IMR-90 (cell line): ENCODE measurements at regions not wholly inside any gene's neighbourhood (a gene's known extent, or its start where the extent isn't known, plus 50 kb on each side); places are given as distances from the start of the nearest gene placed in this dataset.

Experiments used
- ATAC-seq: fragments of 200-7000 bp; cut with Tn5 transposase; 2 replicates; pipeline ENCODE4 v1.9.1; 2020; ENCODE audit warnings: low read depth, mild to moderate bottlenecking, moderate library complexity
- BruUV-seq: library from RNA; stranded (reverse); fragments of 400-500 nt; replicated peaks from 2 replicates; lab custom pipeline; 2021; lab: Mats Ljungman, UMichigan
- CTCF ChIA-PET: fragments of 300-600 bp; formaldehyde crosslinking; extraction: SDS; loops from one replicate; lab custom pipeline; 2021; ENCODE audit warnings: antibody characterized with exemption; lab: Yijun Ruan, JAX
- POLR2A ChIA-PET: fragments of 300-600 bp; sonication (Branson Sonifier 250); formaldehyde crosslinking; loops from one replicate; lab custom pipeline; 2022; ENCODE audit warnings: antibody characterized with exemption; ENCODE audit not compliant: unreplicated experiment; lab: Charles Lee
- DNase-seq: peaks from one replicate; pipeline ENCODE4 v3.0.0; 2013
- H2AFZ ChIP-seq: replicated peaks from 2 replicates; pipeline ENCODE3; 2013; ENCODE audit warnings: low read length, mild to moderate bottlenecking; ENCODE audit not compliant: poor library complexity
- H2AK5ac ChIP-seq: 2 replicates; pipeline ENCODE4 v1.6.1; 2013; ENCODE audit warnings: low read depth, low read length, inconsistent platforms
- H2AK9ac ChIP-seq: replicated peaks from 2 replicates; pipeline ENCODE3; 2013; ENCODE audit warnings: mild to moderate bottlenecking, low read depth, low read length, moderate library complexity; ENCODE audit not compliant: poor library complexity
- H2BK120ac ChIP-seq: 2 replicates; pipeline ENCODE4 v1.6.1; 2013; ENCODE audit warnings: low read depth, low read length, inconsistent platforms
- H2BK15ac ChIP-seq: 3 replicates; pipeline ENCODE4 v1.6.1; 2013; ENCODE audit warnings: low read depth, low read length, inconsistent platforms
- H2BK20ac ChIP-seq: 2 replicates; pipeline ENCODE4 v1.6.1; 2013; ENCODE audit warnings: low read depth, mild to moderate bottlenecking, inconsistent platforms, low read length, moderate library complexity
- H2BK5ac ChIP-seq: 2 replicates; pipeline ENCODE4 v1.6.1; 2013; ENCODE audit warnings: mild to moderate bottlenecking, low read depth, low read length, inconsistent platforms; ENCODE audit not compliant: poor library complexity, severe bottlenecking
- H3K14ac ChIP-seq: replicated peaks from 2 replicates; pipeline ENCODE4 v1.6.1; 2013; ENCODE audit warnings: low read depth, low read length, inconsistent platforms
- H3K18ac ChIP-seq: 2 replicates; pipeline ENCODE4 v1.6.1; 2013; ENCODE audit warnings: low read depth, low read length, control low read depth
- H3K23ac ChIP-seq: 2 replicates; pipeline ENCODE4 v1.6.1; 2013; ENCODE audit warnings: low read depth, low read length, inconsistent platforms
- H3K27ac ChIP-seq: 2 replicates; pipeline ENCODE4 v1.5.1; 2013; ENCODE audit warnings: mild to moderate bottlenecking, control low read depth, low read length; ENCODE audit not compliant: insufficient read depth
- H3K27me3 ChIP-seq: 2 replicates; pipeline ENCODE4 v1.6.1; 2013; ENCODE audit warnings: low read length; ENCODE audit not compliant: control insufficient read depth, insufficient read depth
- H3K36me3 ChIP-seq: 2 replicates; pipeline ENCODE4 v1.6.1; 2013; ENCODE audit warnings: low read length, mixed read lengths; ENCODE audit not compliant: control insufficient read depth, insufficient read depth
- H3K4ac ChIP-seq: 2 replicates; pipeline ENCODE4 v1.6.1; 2013; ENCODE audit warnings: low read depth, low read length, inconsistent platforms
- H3K4me1 ChIP-seq: 2 replicates; pipeline ENCODE4 v1.6.1; 2013; ENCODE audit warnings: low read length, mixed read lengths; ENCODE audit not compliant: control insufficient read depth, insufficient read depth
- H3K4me2 ChIP-seq: 2 replicates; pipeline ENCODE4 v1.6.1; 2013; ENCODE audit warnings: low read depth, mild to moderate bottlenecking, control low read depth, low read length, moderate library complexity
- H3K4me3 ChIP-seq: 2 replicates; pipeline ENCODE4 v1.5.1; 2013; ENCODE audit warnings: low read depth, mild to moderate bottlenecking, control low read depth, low read length, moderate library complexity; ENCODE audit not compliant: insufficient read depth
- H3K56ac ChIP-seq: 2 replicates; pipeline ENCODE4 v1.6.1; 2013; ENCODE audit warnings: low read length, inconsistent platforms; ENCODE audit not compliant: insufficient read depth; ENCODE audit errors: extremely low read depth
- H3K79me1 ChIP-seq, 2 experiments: 2 replicates each; pipeline ENCODE4 v1.6.1; 2013; ENCODE audit warnings: low read length in 2 of 2, inconsistent platforms in 1 of 2, low read depth in 1 of 2
- H3K9ac ChIP-seq: 2 replicates; pipeline ENCODE4 v1.6.1; 2013; ENCODE audit warnings: low read depth, low read length, control low read depth
- H3K9me1 ChIP-seq: 2 replicates; pipeline ENCODE4 v1.6.1; 2013; ENCODE audit warnings: low read length, inconsistent platforms; ENCODE audit not compliant: insufficient read depth
- H3K9me3 ChIP-seq: 2 replicates; pipeline ENCODE4 v1.6.1; 2013; ENCODE audit warnings: low read length; ENCODE audit not compliant: control insufficient read depth, insufficient read depth
- H4K20me1 ChIP-seq: 2 replicates; pipeline ENCODE4 v1.6.1; 2013; ENCODE audit warnings: low read length, inconsistent platforms; ENCODE audit not compliant: insufficient read depth
- H4K5ac ChIP-seq: 2 replicates; pipeline ENCODE4 v1.6.1; 2013; ENCODE audit warnings: mild to moderate bottlenecking, low read depth, low read length, control low read depth
- H4K8ac ChIP-seq, 2 experiments: 2 replicates each; pipeline ENCODE4 v1.6.1; 2013; ENCODE audit warnings: low read depth in 2 of 2, low read length in 2 of 2, control low read depth in 1 of 2, inconsistent platforms in 1 of 2
- H4K91ac ChIP-seq: 2 replicates; pipeline ENCODE4 v1.6.1; 2013; ENCODE audit warnings: low read depth, low read length, inconsistent platforms; ENCODE audit not compliant: insufficient read depth
- BHLHE40 ChIP-seq: fragments of 150-350 bp; IDR thresholded peaks from 2 replicates; pipeline ENCODE4 v1.6.1; 2016; ENCODE audit warnings: mild to moderate bottlenecking, low read depth, low read length
- CEBPB ChIP-seq: IDR thresholded peaks from 2 replicates; pipeline ENCODE4 v1.6.1; 2012; ENCODE audit warnings: low read depth, low read length, improper control_type of control experiment
- NFE2L2 ChIP-seq: fragments of 150-350 bp; IDR thresholded peaks from 2 replicates; pipeline ENCODE4 v1.6.1; 2016; ENCODE audit warnings: low read depth, mild to moderate bottlenecking, low read length
- POLR2A ChIP-seq: IDR thresholded peaks from 2 replicates; pipeline ENCODE4 v1.6.1; 2012; ENCODE audit warnings: mild to moderate bottlenecking, low read depth, low read length
- RAD21 ChIP-seq: IDR thresholded peaks from 2 replicates; pipeline ENCODE4 v1.6.1; 2012; ENCODE audit warnings: low read length, improper control_type of control experiment
- WGBS, 2 experiments: methylation state at CpG; one replicate each; pipeline versions ENCODE4 v1.1.5 to v1.1.7; 2013; ENCODE audit warnings: missing lambda C conversion rate in 2 of 2; ENCODE audit not compliant: insufficient read length in 1 of 2; ENCODE audit errors: extremely low coverage in 2 of 2; 5-methylcytosine and 5-hydroxymethylcytosine counted together
- dilution Hi-C: fragments of 300-500 bp; cut with HindIII; formaldehyde crosslinking; loops from one replicate; pipeline ENCODE4 v1.14.3; 2018; ENCODE audit warnings: low sequenced_read_pairs; ENCODE audit not compliant: unreplicated experiment
- in situ Hi-C: fragments of 300-500 bp; cut with MboI; formaldehyde crosslinking; loops from 3 replicates; pipeline ENCODE4 v1.14.3; 2019; ENCODE audit warnings: low sequenced_read_pairs, inconsistent platforms, mixed read lengths
- intact Hi-C: fragments of 100-400 bp; cut with micrococcal nuclease; formaldehyde crosslinking; loops from 2 replicates; pipeline ENCODE4 v1.10.0; 2022

DNA sequence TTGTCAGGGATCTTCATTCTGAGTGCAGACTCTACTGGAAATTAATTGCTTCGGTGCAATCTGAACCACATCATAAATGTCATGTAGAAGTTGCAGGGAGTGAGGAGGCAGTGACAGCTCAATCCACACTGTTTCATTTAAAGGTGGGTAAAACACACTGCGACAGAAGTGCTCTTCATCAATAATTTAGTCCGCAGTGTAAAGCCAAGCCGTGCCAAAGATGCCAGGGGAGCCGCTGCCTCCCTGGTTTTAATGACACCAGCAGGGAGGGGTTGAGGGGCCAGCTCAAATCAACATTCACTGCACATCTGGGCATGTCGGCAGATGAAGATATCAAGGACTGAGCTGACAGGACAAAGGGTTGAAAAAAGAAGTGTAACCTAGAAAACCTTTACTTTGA, 305.7 kb upstream of the VRK2 start:
- DNase-seq, result no peak
- no peak for ATAC-seq
- H3K18ac ChIP-seq, result no peak overlapping the region
- no peaks in the 10 kb centered on the region for H3K9me1 ChIP-seq
- H3K4ac ChIP-seq, result no peak overlapping the region
- no peak overlapping the region for H2BK15ac ChIP-seq
- no peak overlapping the region for H3K27ac ChIP-seq
- H3K9ac ChIP-seq, result no peak overlapping the region
- H3K9me3 ChIP-seq, result no peaks in the 10 kb centered on the region
- H2BK20ac ChIP-seq, result no peak overlapping the region
- no peaks in the 10 kb centered on the region for H3K27me3 ChIP-seq
- H4K5ac ChIP-seq, result no peak overlapping the region
- no peak overlapping the region for H4K8ac ChIP-seq
- H4K91ac ChIP-seq, result no peak overlapping the region
- ChIA-PET POLR2A (no interaction called here), CTCF (interaction anchor here (0.5 to 0.6 kb wide), 2 partner anchors 43 to 1208 kb away, joined by 3 read pairs; no protein-coding TSS in a partner anchor)
- no peak overlapping the region for H3K23ac ChIP-seq
- H3K4me1 ChIP-seq, result no peaks in the 10 kb centered on the region
- no peak overlapping the region for H3K4me3 ChIP-seq
- H3K79me1 ChIP-seq, result no peaks in the 10 kb centered on the region
- no peak overlapping the region for H2AK9ac ChIP-seq
- no peak overlapping the region for H2AK5ac ChIP-seq
- TF ChIP-seq CEBPB (no peak), NFE2L2 (no peak), BHLHE40 (no peak), RAD21 (no peak), POLR2A (no peak)
- no TSS peak for BruUV-seq
- intact Hi-C loops (no loop called here), in situ Hi-C loops (no loop called here), dilution Hi-C loops (no loop called here)
- no peak overlapping the region for H2BK5ac ChIP-seq
- no CpG with 5 or more reads among the region's 6 CpGs for WGBS, 2 experiments
- no peak overlapping the region for H3K56ac ChIP-seq
- H4K20me1 ChIP-seq, result no peaks in the 10 kb centered on the region
- no peaks in the 10 kb centered on the region for H3K36me3 ChIP-seq
- H3K14ac ChIP-seq, result no peak overlapping the region
- H3K4me2 ChIP-seq, result no peak overlapping the region
- no peak overlapping the region for H2AFZ ChIP-seq
- no peak overlapping the region for H2BK120ac ChIP-seq
